ENCODE measurements at regions not wholly inside any gene's neighbourhood (a gene's known extent, or its start where the extent isn't known, plus 50 kb on each side); places are given as distances from the start of the nearest gene placed in this dataset.
"Not testable (repeated sequence)": the region's sequence is repeated elsewhere in the genome, so short reads cannot be mapped to it uniquely, and the experiment has no call there.

GRCh38 chr1:173329726-173330125, 122.6 kb upstream of the TNFSF4 start:
- no peaks in the 10 kb centered on the region for H3K36me3 Mint-ChIP-seq (ENCODE audit: low read depth)
- no peak for DNase-seq (ENCODE audit: low read depth, low spot score)
- no peaks in the 10 kb centered on the region for H3K4me1 Mint-ChIP-seq
- TF ChIP-seq CTCF (conservative IDR thresholded peaks at IDR 0.05), result no peak
- H3K9me3 Mint-ChIP-seq, result no peaks in the 10 kb centered on the region
- H3K4me3 Mint-ChIP-seq, result no peak overlapping the region
- no peak overlapping the region for H3K27ac Mint-ChIP-seq (ENCODE audit: unreplicated experiment)
- no peaks in the 10 kb centered on the region for H3K27me3 Mint-ChIP-seq (ENCODE audit: low read depth)

- no peak overlapping the region for H3K4me3 Mint-ChIP-seq
- no peaks in the 10 kb centered on the region for H3K36me3 Mint-ChIP-seq (ENCODE audit: low read depth)
- no peak for TF ChIP-seq CTCF (conservative IDR thresholded peaks at IDR 0.05)
- H3K27ac Mint-ChIP-seq (ENCODE audit: unreplicated experiment), result no peak overlapping the region
- no peaks in the 10 kb centered on the region for H3K27me3 Mint-ChIP-seq (ENCODE audit: low read depth)
- no peaks in the 10 kb centered on the region for H3K9me3 Mint-ChIP-seq
- DNase-seq (ENCODE audit: low read depth, low spot score), result no peak
- H3K4me1 Mint-ChIP-seq, result no peaks in the 10 kb centered on the region
These were observed 123.2 kb upstream of the TNFSF4 start for GRCh38 chr1:173330149-173330951.

DNA sequence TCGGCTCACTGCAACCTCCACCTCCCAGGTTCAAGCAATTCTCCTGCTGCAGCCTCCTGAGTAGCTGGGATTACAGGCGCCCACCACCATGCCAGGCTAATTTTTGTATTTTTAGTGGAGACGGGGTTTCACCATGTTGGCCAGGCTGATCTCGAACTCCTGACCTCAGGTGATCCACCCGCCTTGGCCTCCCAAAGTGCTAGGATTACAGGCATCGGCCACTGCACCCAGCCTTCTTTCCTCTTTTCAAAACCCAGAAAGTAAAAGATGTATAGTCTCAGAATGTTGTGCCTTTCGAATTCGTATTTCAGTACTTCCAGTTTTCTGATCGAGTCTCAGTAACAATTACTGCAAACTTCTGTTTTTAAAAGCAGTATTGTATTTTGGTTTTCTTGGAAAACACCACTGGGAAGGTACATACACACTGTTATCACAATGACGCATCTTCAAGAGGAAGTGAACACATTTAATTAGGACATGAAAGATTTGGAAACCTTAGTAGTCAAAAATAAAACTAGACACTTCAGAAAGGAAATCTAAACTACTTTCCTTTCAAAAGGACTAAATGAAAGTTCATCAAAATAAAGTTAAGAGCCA, 123.9 kb upstream of the TNFSF4 start:
- not testable (repeated sequence) for H3K4me3 Mint-ChIP-seq; H3K9me3 Mint-ChIP-seq; H3K27me3 Mint-ChIP-seq (ENCODE audit: low read depth); H3K27ac Mint-ChIP-seq (ENCODE audit: unreplicated experiment); DNase-seq (ENCODE audit: low read depth, low spot score); H3K4me1 Mint-ChIP-seq; H3K36me3 Mint-ChIP-seq (ENCODE audit: low read depth)

DNA sequence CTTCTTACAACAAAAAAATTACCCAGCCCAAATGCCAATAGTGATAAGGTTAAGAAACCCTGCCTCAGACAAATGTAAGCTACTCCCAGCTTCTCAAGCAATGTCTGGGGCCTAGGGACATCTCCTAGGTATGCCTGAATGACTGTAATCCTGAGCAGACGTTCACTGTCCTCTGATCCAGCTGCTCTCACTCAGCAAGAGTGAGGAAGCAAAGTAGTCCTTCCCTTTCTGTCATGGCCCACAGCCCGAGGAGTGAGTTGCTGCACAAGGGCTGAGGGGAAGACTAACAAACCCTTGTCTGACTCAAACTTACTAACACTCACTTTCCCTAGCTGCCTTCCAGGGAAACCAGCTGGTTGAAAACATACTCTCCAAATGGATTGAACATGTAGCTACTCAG, 124.9 kb upstream of the TNFSF4 start:
- Mint-ChIP-seq H3K27me3 (ENCODE audit: low read depth) (no peaks in the 10 kb centered on the region), H3K36me3 (ENCODE audit: low read depth) (no peaks in the 10 kb centered on the region), H3K9me3 (no peaks in the 10 kb centered on the region), H3K4me1 (no peaks in the 10 kb centered on the region), H3K27ac (ENCODE audit: unreplicated experiment) (no peak overlapping the region), H3K4me3 (no peak overlapping the region)
- no peak for DNase-seq (ENCODE audit: low read depth, low spot score)
- TF ChIP-seq CTCF (conservative IDR thresholded peaks at IDR 0.05), result no peak

DNA sequence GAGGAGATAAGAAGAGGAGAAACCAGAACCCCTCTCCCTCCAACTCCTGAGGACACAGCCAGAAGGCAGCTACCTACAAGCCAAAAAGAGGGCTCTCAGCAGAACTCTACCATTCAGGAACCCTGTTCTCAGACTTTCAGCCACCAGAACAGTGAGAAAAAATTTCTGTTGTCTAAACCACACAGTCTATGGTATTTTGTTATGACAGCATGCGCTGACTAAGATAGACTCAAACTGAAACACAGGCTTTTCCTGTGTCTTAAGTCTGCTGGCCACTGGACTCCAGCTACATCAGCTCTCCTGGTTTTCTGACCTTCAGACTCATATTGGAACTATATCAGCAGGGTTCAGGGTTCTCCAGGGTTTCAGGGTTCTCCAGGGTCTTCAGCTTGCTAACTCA, 126.5 kb upstream of the TNFSF4 start:
- TF ChIP-seq CTCF (conservative IDR thresholded peaks at IDR 0.05), result no peak
- H3K4me1 Mint-ChIP-seq, result no peaks in the 10 kb centered on the region
- no peaks in the 10 kb centered on the region for H3K9me3 Mint-ChIP-seq
- H3K4me3 Mint-ChIP-seq, result no peak overlapping the region
- no peaks in the 10 kb centered on the region for H3K36me3 Mint-ChIP-seq (ENCODE audit: low read depth)
- H3K27ac Mint-ChIP-seq (ENCODE audit: unreplicated experiment), result no peak overlapping the region
- no peaks in the 10 kb centered on the region for H3K27me3 Mint-ChIP-seq (ENCODE audit: low read depth)
- no peak for DNase-seq (ENCODE audit: low read depth, low spot score)

- H3K27me3 Mint-ChIP-seq (ENCODE audit: low read depth), result no peaks in the 10 kb centered on the region
- no peak for TF ChIP-seq CTCF (conservative IDR thresholded peaks at IDR 0.05)
- H3K27ac Mint-ChIP-seq (ENCODE audit: unreplicated experiment), result no peak overlapping the region
- DNase-seq (ENCODE audit: low read depth, low spot score), result no peak
- no peak overlapping the region for H3K4me3 Mint-ChIP-seq
- H3K36me3 Mint-ChIP-seq (ENCODE audit: low read depth), result no peaks in the 10 kb centered on the region
- no peaks in the 10 kb centered on the region for H3K9me3 Mint-ChIP-seq
- no peaks in the 10 kb centered on the region for H3K4me1 Mint-ChIP-seq
These were observed 130.0 kb upstream of the TNFSF4 start for GRCh38 chr1:173337126-173337525.
